Neural cell (in vitro differentiated cells): ENCODE measurements at regions not wholly inside any gene's neighbourhood (a gene's known extent, or its start where the extent isn't known, plus 50 kb on each side); places are given as distances from the start of the nearest gene placed in this dataset.
"Not testable (repeated sequence)": the region's sequence is repeated elsewhere in the genome, so short reads cannot be mapped to it uniquely, and the experiment has no call there.

Experiments used
- H2AFZ ChIP-seq: fragments of 200-600, 300-800 bp; sonication (generic), shearing (Covaris generic); 2 replicates; pipeline ENCODE4 v1.6.0; 2014; ENCODE audit warnings: low read depth, mild to moderate bottlenecking, antibody characterized with exemption, low read length, moderate library complexity
- H3F3A ChIP-seq: fragments of 200-600 bp; shearing (Covaris generic); 2 replicates; pipeline ENCODE4 v1.6.1; 2016; ENCODE audit warnings: mild to moderate bottlenecking, moderate library complexity, mixed read lengths, antibody characterized with exemption, low read length; ENCODE audit not compliant: insufficient read depth, poor library complexity, severe bottlenecking
- H3K27ac ChIP-seq: fragments of 200-600, 300-800 bp; sonication (generic), shearing (Covaris generic); 2 replicates; pipeline ENCODE4 v1.5.1; 2014; ENCODE audit warnings: mild to moderate bottlenecking, low read length, moderate library complexity
- H3K27me3 ChIP-seq: fragments of 300-800, 200-600 bp; sonication (generic), shearing (Covaris generic); 2 replicates; pipeline ENCODE4 v1.6.0; 2014; ENCODE audit warnings: mild to moderate bottlenecking, low read depth, low read length, moderate library complexity; ENCODE audit not compliant: insufficient read depth
- H3K36me3 ChIP-seq: fragments of 300-800, 200-600 bp; sonication (generic), shearing (Covaris generic); 2 replicates; pipeline ENCODE4 v1.5.1; 2014; ENCODE audit warnings: mild to moderate bottlenecking, antibody characterized with exemption, low read length, moderate library complexity; ENCODE audit not compliant: insufficient read depth
- H3K4me2 ChIP-seq: fragments of 300-800, 200-600 bp; sonication (generic), shearing (Covaris generic); 2 replicates; pipeline ENCODE4 v1.6.0; 2014; ENCODE audit warnings: mild to moderate bottlenecking, low read length
- H3K4me3 ChIP-seq: fragments of 300-800, 200-600 bp; sonication (generic), shearing (Covaris generic); 2 replicates; pipeline ENCODE4 v1.5.1; 2014; ENCODE audit warnings: mild to moderate bottlenecking, low read length, moderate library complexity
- H3K79me2 ChIP-seq: fragments of 200-600 bp; shearing (Covaris generic); replicated peaks from 2 replicates; pipeline ENCODE4 v1.6.0; 2014; ENCODE audit warnings: mild to moderate bottlenecking, low read length, moderate library complexity; ENCODE audit not compliant: insufficient read depth
- H3K9ac ChIP-seq: fragments of 300-800, 200-600 bp; sonication (generic), shearing (Covaris generic); 2 replicates; pipeline ENCODE4 v1.6.1; 2016; ENCODE audit warnings: mild to moderate bottlenecking, low read length, mixed read lengths
- H3K9me2 ChIP-seq: fragments of 200-600 bp; shearing (Covaris generic); 2 replicates; pipeline ENCODE4 v1.6.1; 2016; ENCODE audit warnings: mild to moderate bottlenecking, low read length, mixed read lengths; ENCODE audit not compliant: insufficient read depth
- H3K9me3 ChIP-seq: fragments of 200-600, 300-800 bp; sonication (generic), shearing (Covaris generic); 2 replicates; pipeline ENCODE4 v1.6.1; 2016; ENCODE audit warnings: mild to moderate bottlenecking, mixed run types, low read length, moderate library complexity, mixed read lengths
- H4K20me1 ChIP-seq: fragments of 200-600 bp; shearing (Covaris generic); 2 replicates; pipeline ENCODE4 v1.6.1; 2016; ENCODE audit warnings: mild to moderate bottlenecking, mixed run types; ENCODE audit not compliant: insufficient read depth
- CTCF ChIP-seq: fragments of 450-650 bp; IDR thresholded peaks from 2 replicates; pipeline ENCODE4 v1.5.1; 2014; ENCODE audit warnings: antibody characterized with exemption, mild to moderate bottlenecking, moderate library complexity; ENCODE audit not compliant: poor library complexity, severe bottlenecking
- EP300 ChIP-seq: fragments of 450-650 bp; conservative IDR thresholded peaks from 2 replicates; pipeline ENCODE4 v1.6.1; 2014; ENCODE audit warnings: antibody characterized with exemption, mild to moderate bottlenecking, moderate library complexity; ENCODE audit not compliant: poor library complexity, severe bottlenecking
- EZH2 ChIP-seq: fragments of 200-600, 300-800 bp; shearing (Covaris generic), sonication (generic); IDR thresholded peaks from 2 replicates; pipeline ENCODE4 v1.6.1; 2014; ENCODE audit warnings: antibody characterized with exemption, low read length, borderline replicate concordance, mild to moderate bottlenecking; ENCODE audit not compliant: insufficient read depth, poor library complexity, severe bottlenecking
- MXI1 ChIP-seq: fragments of 450-650 bp; conservative IDR thresholded peaks from 2 replicates; pipeline ENCODE4 v1.6.1; 2014; ENCODE audit warnings: antibody characterized with exemption, mild to moderate bottlenecking; ENCODE audit not compliant: poor library complexity, severe bottlenecking
- POLR2AphosphoS5 ChIP-seq: IDR thresholded peaks from 2 replicates; pipeline ENCODE4 v1.6.1; 2012
- RAD21 ChIP-seq: fragments of 450-650 bp; conservative IDR thresholded peaks from 2 replicates; pipeline ENCODE4 v1.6.1; 2014; ENCODE audit warnings: antibody characterized with exemption, mild to moderate bottlenecking, moderate library complexity
- REST ChIP-seq: IDR thresholded peaks from 2 replicates; pipeline ENCODE4 v1.6.1; 2012; ENCODE audit warnings: borderline replicate concordance
- SMC3 ChIP-seq: fragments of 450-650 bp; conservative IDR thresholded peaks from 2 replicates; pipeline ENCODE4 v1.6.1; 2014; ENCODE audit warnings: antibody characterized with exemption, mild to moderate bottlenecking, moderate library complexity; ENCODE audit not compliant: poor library complexity
- TAF1 ChIP-seq: IDR thresholded peaks from 2 replicates; pipeline ENCODE4 v1.6.1; 2012; ENCODE audit warnings: low read depth

GRCh38 chr11:23873406-23873805 is 623.4 kb upstream of the LUZP2 start:
- H3K79me2 ChIP-seq, result no peaks in the 10 kb centered on the region
- no peak overlapping the region for H3K4me3 ChIP-seq
- H4K20me1 ChIP-seq, result no peaks in the 10 kb centered on the region
- H3K9me3 ChIP-seq, result no peaks in the 10 kb centered on the region
- H3K27me3 ChIP-seq, result no peaks in the 10 kb centered on the region
- no peaks in the 10 kb centered on the region for H3K9me2 ChIP-seq
- no peak overlapping the region for H2AFZ ChIP-seq
- no peaks in the 10 kb centered on the region for H3K36me3 ChIP-seq
- H3K9ac ChIP-seq, result no peak overlapping the region
- H3K4me2 ChIP-seq, result no peak overlapping the region
- no peak overlapping the region for H3K27ac ChIP-seq
- TF ChIP-seq POLR2AphosphoS5 (no peak), MXI1 (no peak), CTCF (no peak), TAF1 (no peak), EZH2 (no peak), EP300 (no peak), SMC3 (no peak), RAD21 (no peak)
- H3F3A ChIP-seq, result no peaks in the 10 kb centered on the region

GRCh38 chr11:23875176-23875850 is 621.5 kb upstream of the LUZP2 start:
- H3K9me3 ChIP-seq, result no peaks in the 10 kb centered on the region
- H3K9me2 ChIP-seq, result no peaks in the 10 kb centered on the region
- TF ChIP-seq CTCF (no peak), SMC3 (no peak), RAD21 (no peak), EP300 (no peak), MXI1 (no peak), EZH2 (no peak), POLR2AphosphoS5 (no peak), TAF1 (no peak), REST (no peak)
- H2AFZ ChIP-seq, result no peak overlapping the region
- no peaks in the 10 kb centered on the region for H3K27me3 ChIP-seq
- no peak overlapping the region for H3K4me2 ChIP-seq
- H4K20me1 ChIP-seq, result no peaks in the 10 kb centered on the region
- no peak overlapping the region for H3K27ac ChIP-seq
- H3K36me3 ChIP-seq, result no peaks in the 10 kb centered on the region
- no peak overlapping the region for H3K9ac ChIP-seq
- H3K79me2 ChIP-seq, result no peaks in the 10 kb centered on the region
- H3K4me3 ChIP-seq, result no peak overlapping the region
- H3F3A ChIP-seq, result no peaks in the 10 kb centered on the region

GRCh38 chr11:23883426-23884048 is 613.3 kb upstream of the LUZP2 start:
- H4K20me1 ChIP-seq, H3K4me3 ChIP-seq, H3K36me3 ChIP-seq, H3K27me3 ChIP-seq, H3K79me2 ChIP-seq, H2AFZ ChIP-seq, H3F3A ChIP-seq, H3K9me3 ChIP-seq, H3K4me2 ChIP-seq, H3K9me2 ChIP-seq, H3K27ac ChIP-seq, H3K9ac ChIP-seq: not testable (repeated sequence)
